GM18909 (cell line): ENCODE measurements at regions not wholly inside any gene's neighbourhood (a gene's known extent, or its start where the extent isn't known, plus 50 kb on each side); places are given as distances from the start of the nearest gene placed in this dataset.

Experiments
- ATAC-seq: cut with Tn5 transposase; IDR thresholded peaks from one replicate; pipeline ENCODE4 v1.9.1; 2021; ENCODE audit warnings: mild to moderate bottlenecking; ENCODE audit not compliant: unreplicated experiment, poor library complexity

DNA sequence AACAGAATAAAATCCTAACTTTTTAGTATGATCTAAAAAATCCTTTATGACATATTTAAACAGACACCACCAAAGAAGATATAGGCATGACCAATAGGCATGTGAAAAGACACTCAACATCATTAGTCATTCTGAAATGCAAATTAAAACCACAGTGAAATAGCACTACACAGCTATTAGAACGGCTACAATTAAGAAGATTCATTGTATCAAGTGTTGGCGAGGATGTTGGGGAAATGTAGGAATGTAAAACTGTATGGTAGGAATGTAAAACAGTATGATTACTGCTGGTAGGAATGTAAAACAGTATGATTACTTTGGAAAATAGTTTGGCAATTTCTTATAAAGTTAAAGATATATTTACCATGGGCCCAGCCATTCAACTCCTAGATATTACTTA lies 253.3 kb upstream of the TCF4 start:
- no peak for ATAC-seq

DNA sequence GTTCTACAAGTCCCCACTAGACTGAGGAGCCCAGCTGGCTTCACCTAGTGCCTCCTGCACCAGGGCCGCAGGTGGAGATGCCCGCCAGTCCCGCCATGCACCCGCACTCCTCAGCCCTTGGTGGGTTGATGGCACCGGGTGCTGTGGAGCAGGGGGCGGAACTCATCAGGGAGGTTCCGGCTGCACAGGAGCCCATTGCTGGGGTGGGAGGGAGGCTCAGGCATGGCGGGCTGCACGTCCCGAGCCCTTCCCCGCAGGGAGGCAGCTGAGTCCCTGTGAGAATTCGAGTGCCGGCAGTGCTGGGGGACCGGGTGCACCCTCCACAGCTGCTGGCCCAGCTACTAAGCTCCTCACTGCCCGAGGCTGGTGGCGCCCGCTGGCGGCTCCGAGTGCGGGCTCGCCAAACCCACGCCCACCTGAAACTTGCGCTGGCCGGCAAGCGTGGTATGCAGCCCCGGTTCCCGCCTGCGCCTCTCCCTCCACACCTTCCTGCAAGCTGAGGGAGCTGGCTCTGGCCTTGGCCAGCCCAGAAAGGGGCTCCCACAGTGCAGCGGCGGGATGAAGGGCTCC lies 252.7 kb upstream of the TCF4 start:
- ATAC-seq, result no peak

DNA sequence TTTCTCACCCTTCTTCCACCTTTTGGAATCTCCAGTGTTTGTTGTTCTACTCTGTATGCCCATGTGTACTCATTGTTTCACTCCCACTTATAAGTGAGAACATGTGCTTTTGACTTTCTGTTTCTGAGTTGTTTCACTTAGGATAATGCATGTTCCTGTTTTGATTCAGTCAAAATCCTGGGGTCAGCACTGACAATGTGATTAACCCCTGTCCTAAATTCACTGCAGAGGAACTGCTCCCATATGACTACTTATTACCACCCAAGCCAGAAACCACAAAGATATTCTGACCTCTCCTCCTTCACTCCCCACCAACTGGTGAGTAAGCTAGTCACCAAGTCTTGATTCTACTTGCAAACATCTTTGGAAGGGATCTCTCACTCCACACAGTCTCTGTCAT lies 251.4 kb upstream of the TCF4 start:
- no peak for ATAC-seq

DNA sequence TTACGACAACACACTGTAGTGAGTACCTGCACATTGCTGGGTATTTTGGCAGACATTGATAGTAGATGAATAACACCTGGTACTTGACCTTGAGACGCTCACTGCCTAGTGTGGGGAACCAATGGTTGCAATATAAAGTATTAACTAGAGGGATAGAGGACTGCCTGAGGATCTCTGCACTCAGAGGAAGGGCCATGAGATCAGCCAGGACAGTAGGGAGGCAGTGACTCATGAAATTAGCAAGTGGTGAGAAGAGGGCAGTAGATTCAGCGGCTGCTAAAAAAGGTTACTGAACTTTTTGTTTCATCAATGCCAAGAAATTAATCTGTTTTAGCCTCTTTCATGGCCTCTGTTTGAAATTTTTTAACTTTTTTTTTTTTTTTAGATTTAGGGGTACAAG lies 250.8 kb upstream of the TCF4 start:
- no peak for ATAC-seq

DNA sequence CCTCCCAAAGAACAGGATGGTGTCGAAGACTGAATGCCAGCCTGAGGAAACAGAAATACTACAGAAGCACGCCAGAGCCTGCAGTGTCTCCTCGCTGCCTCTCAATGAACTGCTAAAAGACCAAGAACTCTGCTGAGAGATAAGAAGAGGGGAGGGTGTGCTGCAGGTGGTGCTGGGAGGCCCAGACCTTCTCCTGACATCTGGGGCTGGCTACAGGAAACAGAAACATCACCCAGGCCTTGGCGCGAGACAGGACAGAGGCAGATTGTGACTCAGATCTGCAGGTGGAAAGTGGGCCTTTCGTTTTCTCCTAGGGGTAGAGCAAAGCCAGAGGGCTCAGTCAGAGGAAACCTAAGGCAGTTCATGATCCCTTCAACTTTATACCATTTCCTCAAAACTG lies 250.3 kb upstream of the TCF4 start:
- ATAC-seq, result no peak

DNA sequence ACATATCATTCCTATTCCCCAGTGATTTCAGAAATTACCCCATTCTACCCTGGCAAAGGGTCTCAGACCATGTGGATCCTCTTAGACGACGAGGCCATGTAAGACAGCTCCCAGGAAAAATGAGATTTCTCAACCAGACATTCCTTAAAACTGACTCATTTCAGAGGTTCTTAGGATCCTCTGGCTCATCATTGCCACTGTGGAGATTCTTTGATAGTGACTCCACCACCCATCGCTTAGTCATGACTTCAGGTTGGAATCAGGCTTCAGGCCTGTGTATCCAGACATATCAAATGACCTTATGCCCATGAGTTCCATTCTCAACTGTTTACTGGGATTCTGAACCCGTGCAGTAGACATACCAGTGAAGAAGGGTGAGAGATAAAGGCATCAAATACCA lies 245.6 kb upstream of the TCF4 start:
- ATAC-seq, result no peak

DNA sequence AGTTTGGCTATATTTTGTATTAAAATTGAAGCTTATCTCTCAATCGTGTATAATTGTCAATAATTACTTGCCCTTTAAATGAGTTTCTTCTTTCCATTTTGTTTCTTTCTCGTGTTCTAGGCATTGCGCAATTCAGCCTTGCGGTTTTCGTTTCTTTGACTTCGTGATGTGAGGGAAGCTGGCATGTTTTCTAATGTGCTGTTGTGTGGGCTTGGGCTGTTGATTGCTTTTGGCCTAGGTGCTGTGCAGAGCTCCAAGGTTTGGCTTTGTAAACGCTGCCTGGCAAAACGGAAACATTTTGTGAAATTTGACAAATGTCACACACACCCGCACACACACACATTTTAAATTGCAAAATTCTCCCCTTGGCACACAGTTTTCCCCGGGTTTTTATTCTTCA lies 242.6 kb upstream of the TCF4 start:
- ATAC-seq, result no peak

DNA sequence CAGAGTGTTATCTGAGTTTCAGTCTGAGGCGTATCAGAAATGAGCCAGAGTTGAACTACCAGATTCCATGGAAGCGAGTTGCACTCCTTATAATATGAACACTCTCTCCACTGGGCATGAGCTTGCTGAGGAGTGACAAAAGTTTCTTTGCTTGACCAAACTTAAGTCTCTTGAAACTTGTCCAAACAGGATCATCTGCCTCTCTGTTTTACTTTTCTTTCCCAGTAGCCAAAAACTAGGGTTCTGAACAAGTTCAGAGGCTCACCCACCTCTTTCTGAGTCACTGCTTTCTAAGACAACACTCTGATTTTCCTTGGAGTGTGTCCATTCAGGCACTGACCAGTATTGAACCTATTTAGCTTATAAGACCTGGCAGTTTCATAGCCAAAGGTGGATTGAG lies 233.2 kb upstream of the TCF4 start:
- ATAC-seq, result no peak

DNA sequence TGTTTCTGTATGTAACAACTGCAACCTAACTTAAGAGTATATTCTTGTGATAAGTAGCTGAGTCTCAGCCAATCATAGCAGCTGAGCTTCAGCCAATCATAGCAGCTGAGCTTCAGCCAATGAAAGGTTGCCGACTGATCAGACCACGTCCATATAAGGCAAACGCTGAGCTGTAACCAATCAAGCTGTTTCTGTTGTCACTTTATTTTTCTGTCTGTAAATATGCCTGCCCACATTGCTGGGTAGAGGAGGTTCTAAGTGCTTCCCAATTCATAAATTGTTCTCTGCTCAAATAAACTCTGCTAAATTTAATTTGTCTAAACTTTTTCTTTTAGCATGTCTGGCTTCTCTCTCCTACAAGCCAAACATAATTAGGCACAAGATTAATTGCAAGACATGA lies 231.5 kb upstream of the TCF4 start:
- no peak for ATAC-seq

DNA sequence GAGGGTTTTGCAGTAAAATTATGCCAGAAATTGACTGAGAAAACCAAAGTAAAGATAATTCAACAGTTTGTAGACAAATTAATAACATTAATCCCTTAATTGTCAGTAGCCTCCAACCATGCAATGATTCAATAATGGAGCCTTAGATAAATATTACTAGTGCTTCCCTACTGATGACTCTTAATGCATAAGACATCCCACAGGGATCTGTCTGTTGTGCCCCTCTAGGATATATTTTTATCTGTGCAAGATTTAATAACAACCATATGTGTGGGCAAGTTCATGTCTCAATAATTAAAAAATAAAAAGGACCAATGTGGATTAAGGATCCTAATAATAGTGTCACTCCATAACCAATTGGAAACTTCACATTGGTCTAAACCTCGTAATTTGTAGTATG lies 230.3 kb upstream of the TCF4 start:
- no peak for ATAC-seq

DNA sequence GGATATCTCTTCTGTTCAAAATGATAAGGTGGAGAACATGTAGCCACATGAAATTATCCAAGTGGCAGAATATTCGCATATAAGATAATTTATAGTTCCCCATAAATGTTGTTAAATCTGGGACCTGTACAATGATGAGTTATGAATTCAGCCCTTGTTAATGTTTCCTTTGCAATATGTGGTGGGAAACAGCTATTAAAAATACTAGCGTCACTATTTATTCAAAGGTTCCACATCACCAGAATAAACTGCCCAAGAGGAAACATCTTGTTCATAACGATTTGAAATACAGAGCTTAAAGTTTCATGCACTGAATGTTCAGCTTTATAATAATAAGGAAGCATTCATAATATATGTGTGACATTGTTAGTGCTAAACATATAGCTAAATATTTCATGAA lies 223.9 kb upstream of the TCF4 start:
- no peak for ATAC-seq

DNA sequence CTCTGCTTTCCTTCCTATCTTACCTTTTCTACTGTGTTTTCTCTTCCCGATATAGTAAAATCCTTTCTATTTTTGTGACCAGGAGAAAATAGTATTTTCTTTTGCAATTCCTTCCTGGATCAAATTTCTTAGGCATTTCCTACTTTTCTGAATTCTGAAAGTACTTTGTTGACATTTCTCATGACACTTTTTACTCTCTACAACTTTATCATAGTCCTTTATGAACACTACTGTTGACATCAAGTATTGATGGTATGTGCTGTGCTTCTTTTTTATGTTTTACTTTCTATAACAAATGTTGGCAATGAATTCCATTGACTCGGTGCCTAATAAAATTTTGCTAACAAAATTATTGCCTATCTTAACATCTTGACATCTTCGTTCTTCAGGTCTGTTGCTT lies 217.7 kb upstream of the TCF4 start:
- no peak for ATAC-seq

DNA sequence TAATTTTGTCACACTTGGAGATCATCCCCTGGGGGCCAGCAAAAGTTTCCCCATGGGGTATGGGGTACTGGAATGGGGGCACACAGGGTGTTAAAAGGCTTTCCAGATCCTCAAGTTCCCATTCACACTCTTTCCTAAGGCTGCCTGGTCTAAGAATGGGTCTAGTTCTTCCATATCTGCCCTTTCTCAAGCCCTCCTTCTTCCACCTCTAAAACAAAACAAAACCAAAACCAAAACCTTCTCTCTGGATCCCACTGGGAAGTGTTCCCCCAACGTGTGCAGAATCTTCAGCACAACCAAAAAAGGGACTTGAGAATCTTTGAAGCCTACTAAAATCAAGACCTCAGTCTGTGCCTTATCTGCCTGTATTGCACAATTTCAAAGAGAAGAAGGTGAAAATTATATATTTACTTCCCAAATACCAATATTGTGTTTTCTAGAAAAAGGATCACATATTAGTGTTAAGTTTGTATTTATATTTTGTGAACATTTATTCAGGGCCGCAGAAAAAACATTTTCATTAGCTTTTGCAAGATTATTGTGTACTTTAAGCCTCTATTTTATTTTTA lies 207.2 kb upstream of the TCF4 start:
- ATAC-seq, result no peak

DNA sequence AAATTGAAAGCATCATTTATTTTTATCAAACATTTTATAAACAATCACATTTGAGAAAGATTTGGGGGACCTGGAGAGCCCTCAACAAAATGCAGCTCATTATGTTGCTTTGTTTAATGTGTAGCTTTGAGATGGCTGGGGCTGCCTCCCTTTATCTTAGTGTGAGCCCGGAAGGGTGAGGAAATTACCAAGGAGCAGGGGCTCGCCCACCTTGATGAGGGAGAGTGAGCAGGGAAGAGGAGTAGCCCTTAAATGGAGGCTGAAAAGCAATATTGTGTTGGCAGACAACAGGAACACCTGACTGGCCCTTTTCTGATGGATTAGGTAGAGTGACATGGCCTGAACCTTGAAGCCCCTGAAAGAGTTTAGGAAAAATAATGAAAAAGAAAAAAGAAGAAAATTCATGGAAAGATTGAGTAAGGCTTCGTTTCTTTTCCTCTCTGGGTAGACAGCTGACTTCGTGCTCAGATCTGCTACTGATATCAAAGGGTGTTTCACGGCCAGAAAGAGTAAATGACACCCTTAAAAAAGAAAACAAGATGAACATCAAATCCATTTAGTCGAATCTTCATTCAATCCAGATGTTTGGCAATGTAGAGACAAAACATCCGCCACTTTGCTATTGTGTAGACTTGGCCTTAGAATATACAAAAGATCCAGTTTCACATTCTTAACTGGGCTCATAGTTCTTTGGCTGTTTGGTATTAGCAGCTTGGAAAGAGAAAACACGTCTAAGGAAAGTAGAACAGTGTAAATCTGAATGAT lies 206.5 kb upstream of the TCF4 start:
- no peak for ATAC-seq

DNA sequence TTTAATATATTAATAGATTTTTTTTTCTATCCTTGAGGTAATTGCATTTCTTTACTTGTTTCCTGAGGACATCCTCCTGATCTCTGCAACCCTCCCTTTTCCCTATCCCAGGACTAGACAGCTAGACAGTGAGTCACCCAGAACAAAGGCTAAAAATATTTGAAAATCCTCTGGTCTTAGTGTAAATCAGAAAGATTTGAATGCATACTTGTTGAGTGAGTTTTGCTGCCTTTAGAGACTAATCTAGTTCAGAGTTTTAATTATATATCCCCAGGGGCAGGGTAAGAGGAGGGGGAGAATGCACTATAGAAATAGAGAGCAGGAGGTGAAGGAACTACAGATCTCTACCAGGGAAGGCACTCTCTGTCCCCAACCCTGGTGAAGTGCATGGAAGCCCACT lies 202.3 kb upstream of the TCF4 start:
- ATAC-seq, result no peak

DNA sequence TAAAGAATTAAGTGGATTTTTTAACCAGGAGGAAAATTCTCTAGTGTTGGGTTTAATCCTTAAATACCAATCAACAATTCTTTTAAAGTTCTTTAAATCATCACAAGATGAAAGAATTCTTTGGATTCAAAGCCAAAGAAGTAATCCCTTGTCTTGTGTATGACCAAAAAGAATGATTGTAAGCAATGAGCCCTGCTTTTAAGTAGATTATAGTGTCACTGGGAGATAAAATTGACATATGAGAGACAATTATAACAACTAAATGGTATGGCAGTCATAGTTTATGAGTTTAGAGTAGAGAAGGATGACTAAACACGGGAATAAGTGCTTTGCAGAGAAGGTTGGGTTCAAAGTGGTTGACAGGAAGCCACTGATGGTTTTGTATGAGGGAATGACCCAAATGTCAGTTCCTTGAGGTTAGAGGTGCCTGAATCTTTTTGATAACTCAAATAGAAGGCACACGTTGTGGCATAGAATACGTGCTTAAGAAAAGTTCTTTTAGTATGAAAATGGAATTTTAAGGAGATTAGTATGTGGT lies 199.6 kb upstream of the TCF4 start:
- ATAC-seq, result no peak

DNA sequence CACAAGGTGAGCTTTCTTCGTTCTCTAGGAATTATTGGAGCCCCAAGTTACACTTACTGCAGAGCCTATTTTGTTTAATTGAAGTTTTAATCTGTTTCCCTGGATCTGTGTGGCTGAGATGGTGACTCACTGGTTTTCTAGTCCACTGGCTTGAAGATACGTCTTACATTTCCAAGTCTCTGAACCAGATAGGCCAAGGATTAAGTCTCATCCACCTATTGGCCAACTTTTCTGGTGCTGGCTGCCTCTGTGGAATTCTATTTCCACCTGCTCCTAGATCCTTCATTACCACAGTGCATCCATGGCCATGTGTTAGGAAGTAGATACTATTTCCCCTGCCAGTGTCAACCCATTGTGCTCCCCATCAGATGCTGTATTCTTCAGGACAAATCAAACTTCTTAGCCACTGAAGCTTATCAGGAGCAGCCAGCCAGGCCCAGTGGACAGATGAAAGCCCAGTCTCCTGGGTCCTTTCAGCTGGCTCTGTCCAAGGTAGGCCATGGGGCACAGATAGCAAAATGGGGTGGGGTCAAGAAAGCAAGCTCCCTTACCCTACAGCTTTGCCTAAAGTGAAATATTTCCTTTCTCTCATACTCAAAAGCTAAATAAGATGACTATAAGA lies 198.8 kb upstream of the TCF4 start:
- no peak for ATAC-seq

DNA sequence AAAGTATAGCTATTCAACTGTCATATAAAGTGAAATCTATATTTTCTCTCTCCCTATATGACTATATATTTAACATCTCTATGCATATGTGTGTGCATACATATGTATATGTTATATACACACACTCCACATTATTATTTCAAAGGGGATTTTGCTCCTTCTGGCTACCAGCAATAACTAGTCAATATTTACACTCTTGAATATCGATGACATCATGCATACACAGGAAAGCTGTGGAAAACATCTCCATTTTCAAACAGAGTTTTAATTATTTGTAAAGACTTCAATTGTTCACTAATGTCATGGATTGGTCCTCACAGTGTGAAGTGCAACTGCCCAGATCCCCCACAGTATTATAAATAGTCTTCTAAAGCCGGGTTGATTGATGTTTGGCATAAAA lies 195.9 kb upstream of the TCF4 start:
- no peak for ATAC-seq

DNA sequence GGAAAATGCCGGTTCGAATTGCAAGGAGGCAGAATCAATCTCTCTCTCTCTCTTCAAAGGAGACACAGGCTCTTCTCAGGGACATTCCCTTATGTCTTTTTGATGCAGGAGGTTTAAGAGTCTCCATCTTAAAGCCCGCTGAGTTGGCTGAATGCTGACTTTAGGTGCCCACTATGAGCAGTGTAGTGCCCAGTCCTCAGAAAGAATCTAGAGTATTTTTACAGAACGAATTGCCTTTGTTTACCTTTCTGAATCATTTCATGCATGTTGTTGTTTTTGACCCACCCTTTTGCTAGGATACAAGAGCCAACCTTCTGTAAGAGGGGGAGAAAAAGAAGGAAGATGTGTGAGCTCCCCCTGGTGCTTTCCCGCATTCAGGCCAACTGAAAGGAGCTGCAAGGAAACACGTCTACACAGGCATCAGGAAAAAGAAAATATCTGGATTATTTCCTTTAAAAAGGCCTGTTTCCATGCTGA lies 193.5 kb upstream of the TCF4 start:
- no peak for ATAC-seq

DNA sequence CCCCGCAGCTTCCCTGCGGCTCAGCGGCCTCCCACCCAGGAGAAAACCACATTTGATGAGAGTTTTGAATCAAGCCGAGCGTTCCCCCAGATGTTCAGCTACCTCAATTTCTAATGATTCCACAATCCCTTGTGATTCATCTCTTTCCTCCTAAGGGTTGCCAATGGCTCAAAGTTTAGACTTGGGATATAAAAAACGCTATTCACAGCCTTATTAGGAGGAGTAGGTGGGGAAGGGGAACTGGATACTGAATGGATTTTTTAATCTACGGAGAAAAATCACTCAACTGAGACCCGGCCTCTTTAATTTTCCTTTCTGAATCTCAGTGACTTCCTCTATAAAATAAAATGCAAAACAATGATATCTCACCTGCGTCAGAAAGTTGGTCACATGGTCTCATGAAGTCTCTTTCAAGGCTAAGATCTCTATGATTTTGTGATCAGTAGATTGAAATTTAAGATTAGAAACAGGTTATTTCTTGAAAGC lies 192.6 kb upstream of the TCF4 start:
- ATAC-seq, result no peak
